ENCODE measurements at regions not wholly inside any gene's neighbourhood (a gene's known extent, or its start where the extent isn't known, plus 50 kb on each side); places are given as distances from the start of the nearest gene placed in this dataset.

- TF ChIP-seq CTCF (IDR thresholded peaks at IDR 0.05; ENCODE audit: borderline replicate concordance, extremely low read depth, low read length, poor library complexity, severe bottlenecking) (no peak), EZH2 (IDR thresholded peaks at IDR 0.05; ENCODE audit: borderline replicate concordance, low read depth, low read length, severe bottlenecking) (no peak)
These were observed 116.5 kb downstream of the RFLNA start for GRCh38 chr12:124411281-124411878.
